ENCODE measurements at regions not wholly inside any gene's neighbourhood (a gene's known extent, or its start where the extent isn't known, plus 50 kb on each side); places are given as distances from the start of the nearest gene placed in this dataset.
"Not testable (repeated sequence)": the region's sequence is repeated elsewhere in the genome, so short reads cannot be mapped to it uniquely, and the experiment has no call there.

DNA sequence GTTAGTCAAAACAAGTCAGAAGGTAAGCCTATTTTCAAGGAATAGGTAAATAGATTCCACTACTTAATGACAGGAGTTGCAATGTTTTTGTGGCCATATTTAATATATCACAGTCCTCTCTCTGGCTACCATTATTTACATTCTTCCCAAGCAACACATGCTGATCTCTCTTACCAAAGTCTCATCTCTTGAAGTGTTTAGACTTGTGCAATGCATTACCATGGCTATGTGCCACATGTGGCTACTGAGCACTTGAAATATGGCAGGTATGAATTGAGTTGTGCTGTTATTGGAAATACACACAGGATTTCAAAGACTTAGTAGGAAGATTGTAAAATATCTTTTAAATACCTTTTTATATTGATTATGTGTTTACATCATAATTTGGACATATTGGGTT is 262.4 kb upstream of the PDE3A start:
- Histone ChIP-seq H3K36me3 (ENCODE audit: control insufficient read depth, insufficient read depth, low read length) (no peaks in the 10 kb centered on the region), H3K4me3 (ENCODE audit: low read depth, low read length) (no peak overlapping the region), H3K27me3 (ENCODE audit: control insufficient read depth, insufficient read depth, low read length) (no peaks in the 10 kb centered on the region)
- TF ChIP-seq CTCF (IDR thresholded peaks at IDR 0.05; ENCODE audit: insufficient read depth, low read length, poor library complexity, severe bottlenecking), result no peak
- DNase-seq (ENCODE audit: low read depth), result no peak

DNA sequence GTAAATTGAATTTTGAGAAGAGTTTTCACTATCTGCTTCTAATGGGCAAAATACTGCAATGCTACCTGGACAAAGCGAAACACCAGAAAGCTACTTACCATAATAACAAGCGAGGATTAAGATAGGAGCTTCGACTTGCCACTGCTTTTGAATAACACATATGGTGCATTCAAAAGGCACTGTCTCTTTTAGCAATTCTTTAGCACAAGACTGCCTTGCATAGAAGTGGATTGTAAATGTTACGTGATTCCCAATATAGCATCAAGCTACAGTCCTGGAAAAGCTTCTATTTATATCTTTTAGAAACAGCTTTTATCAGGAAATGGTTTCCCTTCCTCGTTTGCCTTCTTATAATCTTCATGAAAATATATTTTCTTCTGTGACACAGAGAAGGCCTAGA is 258.7 kb upstream of the PDE3A start:
- H3K27me3 ChIP-seq (ENCODE audit: control insufficient read depth, insufficient read depth, low read length), result no peaks in the 10 kb centered on the region
- no peak for TF ChIP-seq CTCF (IDR thresholded peaks at IDR 0.05; ENCODE audit: insufficient read depth, low read length, poor library complexity, severe bottlenecking)
- no peak for DNase-seq (ENCODE audit: low read depth)
- no peak overlapping the region for H3K4me3 ChIP-seq (ENCODE audit: low read depth, low read length)
- H3K36me3 ChIP-seq (ENCODE audit: control insufficient read depth, insufficient read depth, low read length), result no peaks in the 10 kb centered on the region

DNA sequence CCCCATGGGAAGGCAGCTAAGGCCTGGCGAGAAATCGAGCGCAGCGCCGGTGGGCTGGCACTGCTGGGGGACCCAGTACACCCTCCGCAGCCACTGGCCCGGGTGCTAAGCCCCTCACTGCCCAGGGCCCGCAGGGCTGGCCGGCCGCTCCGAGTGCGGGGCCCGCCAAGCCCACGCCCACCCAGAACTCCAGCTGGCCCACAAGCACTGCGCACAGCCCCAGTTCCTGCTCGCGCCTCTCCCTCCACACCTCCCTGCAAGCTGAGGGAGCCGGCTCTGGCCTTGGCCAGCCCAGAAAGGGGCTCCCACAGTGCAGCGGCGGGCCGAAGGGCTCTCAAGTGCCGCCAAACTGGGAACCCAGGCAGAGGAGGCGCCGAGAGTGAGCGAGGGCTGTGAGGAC is 253.0 kb upstream of the PDE3A start:
- not testable (repeated sequence) for DNase-seq (ENCODE audit: low read depth); H3K4me3 ChIP-seq (ENCODE audit: low read depth, low read length); H3K36me3 ChIP-seq (ENCODE audit: control insufficient read depth, insufficient read depth, low read length); H3K27me3 ChIP-seq (ENCODE audit: control insufficient read depth, insufficient read depth, low read length)

DNA sequence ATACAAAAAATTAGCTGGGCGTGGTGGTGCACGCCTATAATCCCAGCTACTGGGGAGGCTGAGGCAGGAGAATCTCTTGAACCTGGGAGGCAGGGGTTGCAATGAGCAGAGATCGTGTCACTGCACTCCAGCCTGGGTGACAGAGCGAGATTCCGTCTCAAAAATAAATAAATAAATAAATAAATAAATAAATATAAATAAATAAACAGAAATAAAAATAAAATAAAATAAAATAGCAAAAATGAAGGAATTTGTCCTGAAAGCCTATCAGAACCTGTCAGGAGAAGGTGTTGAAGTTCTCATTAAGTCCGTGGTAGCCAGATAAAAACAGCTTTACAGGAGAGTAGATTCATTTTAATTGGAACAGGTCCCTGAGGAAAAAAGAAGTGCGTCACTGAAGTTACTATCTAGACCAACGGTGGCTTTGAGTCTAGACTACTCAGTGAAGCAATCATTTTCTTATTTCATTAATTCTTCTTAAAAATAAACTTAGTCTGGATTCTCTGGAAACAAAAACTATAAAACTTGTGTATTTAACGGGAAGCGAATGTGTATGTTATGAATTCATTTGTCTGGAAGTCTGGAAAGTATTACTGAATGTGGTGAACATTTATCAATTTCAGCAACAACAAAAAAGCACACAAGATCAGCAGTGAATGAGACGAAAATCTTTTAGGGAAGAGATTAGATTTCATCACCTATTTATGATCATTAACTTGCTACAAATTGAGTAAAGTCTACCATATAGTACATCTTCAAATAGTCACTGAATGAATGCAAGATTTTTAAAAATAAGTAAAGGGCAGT is 248.5 kb upstream of the PDE3A start:
- no peak for TF ChIP-seq CTCF (IDR thresholded peaks at IDR 0.05; ENCODE audit: insufficient read depth, low read length, poor library complexity, severe bottlenecking)
- Histone ChIP-seq H3K36me3 (ENCODE audit: control insufficient read depth, insufficient read depth, low read length) (no peaks in the 10 kb centered on the region), H3K27me3 (ENCODE audit: control insufficient read depth, insufficient read depth, low read length) (no peaks in the 10 kb centered on the region), H3K4me3 (ENCODE audit: low read depth, low read length) (no peak overlapping the region)
- no peak for DNase-seq (ENCODE audit: low read depth)

GRCh38 chr12:20120403-20120725 is 248.0 kb upstream of the PDE3A start:
- DNase-seq (ENCODE audit: low read depth), result no peak
- Histone ChIP-seq H3K36me3 (ENCODE audit: control insufficient read depth, insufficient read depth, low read length) (no peaks in the 10 kb centered on the region), H3K4me3 (ENCODE audit: low read depth, low read length) (no peak overlapping the region), H3K27me3 (ENCODE audit: control insufficient read depth, insufficient read depth, low read length) (no peaks in the 10 kb centered on the region)
- no peak for TF ChIP-seq CTCF (IDR thresholded peaks at IDR 0.05; ENCODE audit: insufficient read depth, low read length, poor library complexity, severe bottlenecking)

GRCh38 chr12:20122274-20122673 is 246.1 kb upstream of the PDE3A start:
- Histone ChIP-seq H3K36me3 (ENCODE audit: control insufficient read depth, insufficient read depth, low read length) (no peaks in the 10 kb centered on the region), H3K27me3 (ENCODE audit: control insufficient read depth, insufficient read depth, low read length) (no peaks in the 10 kb centered on the region), H3K4me3 (ENCODE audit: low read depth, low read length) (no peak overlapping the region)
- TF ChIP-seq CTCF (IDR thresholded peaks at IDR 0.05; ENCODE audit: insufficient read depth, low read length, poor library complexity, severe bottlenecking), result no peak
- no peak for DNase-seq (ENCODE audit: low read depth)

Data from kidney epithelial cell (primary cell).